DMS153 (cell line): ENCODE measurements at regions not wholly inside any gene's neighbourhood (a gene's known extent, or its start where the extent isn't known, plus 50 kb on each side); places are given as distances from the start of the nearest gene placed in this dataset.
"Not testable (repeated sequence)": the region's sequence is repeated elsewhere in the genome, so short reads cannot be mapped to it uniquely, and the experiment has no call there.

ENCODE experiments used
- DNase-seq: peaks from one replicate; lab custom pipeline; 2025; lab: John Stamatoyannopoulos, UW

GRCh38 chr5:2168601-2169429, 286.1 kb upstream of the IRX4 start:
- DNase-seq = no peak

GRCh38 chr5:2167671-2168070, 284.9 kb upstream of the IRX4 start:
- DNase-seq = no peak

- no peak for DNase-seq
Measured at GRCh38 chr5:2166979-2167377, 284.3 kb upstream of the IRX4 start.

GRCh38 chr5:2166306-2166978, 283.7 kb upstream of the IRX4 start:
- no peak for DNase-seq

- no peak for DNase-seq
Measured at GRCh38 chr5:2165615-2166305, 283.0 kb upstream of the IRX4 start.

GRCh38 chr5:2165203-2165602, 282.5 kb upstream of the IRX4 start:
- DNase-seq = no peak

GRCh38 chr5:2164586-2164985, 281.9 kb upstream of the IRX4 start:
- DNase-seq = no peak

GRCh38 chr5:2163940-2164490, 281.3 kb upstream of the IRX4 start:
- no peak for DNase-seq

- no peak for DNase-seq
Measured at GRCh38 chr5:2163060-2163856, 280.5 kb upstream of the IRX4 start.

- no peak for DNase-seq
Measured at GRCh38 chr5:2160811-2161210, 278.1 kb upstream of the IRX4 start.

GRCh38 chr5:2158767-2159166, 276.0 kb upstream of the IRX4 start:
- DNase-seq = no peak

GRCh38 chr5:2158109-2158508, 275.4 kb upstream of the IRX4 start:
- DNase-seq = no peak

- no peak for DNase-seq
Measured at GRCh38 chr5:2157372-2157771, 274.6 kb upstream of the IRX4 start.

- no peak for DNase-seq
Measured at GRCh38 chr5:2156358-2157059, 273.8 kb upstream of the IRX4 start.

- DNase-seq = no peak
Measured at GRCh38 chr5:2155556-2155955, 272.8 kb upstream of the IRX4 start.

- no peak for DNase-seq
Measured at GRCh38 chr5:2153802-2154201, 271.1 kb upstream of the IRX4 start.

- DNase-seq = no peak
Measured at GRCh38 chr5:2153350-2153749, 270.6 kb upstream of the IRX4 start.

GRCh38 chr5:2151301-2151888, 268.7 kb upstream of the IRX4 start:
- DNase-seq = not testable (repeated sequence)

GRCh38 chr5:2149195-2149539, 266.4 kb upstream of the IRX4 start:
- peak; percentile 61 for DNase-seq

GRCh38 chr5:2148312-2149194, 265.8 kb upstream of the IRX4 start:
- DNase-seq = no peak
